ENCODE measurements at regions not wholly inside any gene's neighbourhood (a gene's known extent, or its start where the extent isn't known, plus 50 kb on each side); places are given as distances from the start of the nearest gene placed in this dataset.

DNA sequence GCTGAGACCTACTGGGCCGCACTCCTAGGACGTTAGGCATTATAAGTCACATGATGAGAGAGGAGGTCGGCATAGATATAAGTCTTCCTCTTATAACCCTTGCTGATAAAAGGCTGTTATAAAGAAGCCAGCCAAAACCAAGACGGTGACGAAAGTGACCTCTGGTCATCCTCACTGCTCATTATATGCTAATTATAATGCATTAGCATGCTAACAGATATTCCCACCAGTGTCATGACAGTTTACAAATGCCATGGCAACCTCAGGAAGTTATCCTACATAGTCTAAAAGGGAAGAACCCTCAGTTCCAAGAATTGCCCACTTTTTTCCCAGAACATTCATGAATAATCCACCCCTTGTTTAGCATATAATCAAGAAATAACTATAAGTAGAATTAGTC is 222.4 kb downstream of the TLE1 start:
- Histone ChIP-seq H3K27ac (no peak overlapping the region), H3K27me3 (ENCODE audit: insufficient read depth, low read depth, severe bottlenecking) (no peaks in the 10 kb centered on the region), H3K36me3 (no peaks in the 10 kb centered on the region), H3K9me3 (ENCODE audit: severe bottlenecking) (no peaks in the 10 kb centered on the region), H3K4me3 (ENCODE audit: low read depth, low read length) (no peak overlapping the region)
- TF ChIP-seq, protein P1, sequence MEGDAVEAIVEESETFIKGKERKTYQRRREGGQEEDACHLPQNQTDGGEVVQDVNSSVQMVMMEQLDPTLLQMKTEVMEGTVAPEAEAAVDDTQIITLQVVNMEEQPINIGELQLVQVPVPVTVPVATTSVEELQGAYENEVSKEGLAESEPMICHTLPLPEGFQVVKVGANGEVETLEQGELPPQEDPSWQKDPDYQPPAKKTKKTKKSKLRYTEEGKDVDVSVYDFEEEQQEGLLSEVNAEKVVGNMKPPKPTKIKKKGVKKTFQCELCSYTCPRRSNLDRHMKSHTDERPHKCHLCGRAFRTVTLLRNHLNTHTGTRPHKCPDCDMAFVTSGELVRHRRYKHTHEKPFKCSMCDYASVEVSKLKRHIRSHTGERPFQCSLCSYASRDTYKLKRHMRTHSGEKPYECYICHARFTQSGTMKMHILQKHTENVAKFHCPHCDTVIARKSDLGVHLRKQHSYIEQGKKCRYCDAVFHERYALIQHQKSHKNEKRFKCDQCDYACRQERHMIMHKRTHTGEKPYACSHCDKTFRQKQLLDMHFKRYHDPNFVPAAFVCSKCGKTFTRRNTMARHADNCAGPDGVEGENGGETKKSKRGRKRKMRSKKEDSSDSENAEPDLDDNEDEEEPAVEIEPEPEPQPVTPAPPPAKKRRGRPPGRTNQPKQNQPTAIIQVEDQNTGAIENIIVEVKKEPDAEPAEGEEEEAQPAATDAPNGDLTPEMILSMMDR (IDR thresholded peaks at IDR 0.05; ENCODE audit: low read depth, low read length): no peak
- no peak for DNase-seq

DNA sequence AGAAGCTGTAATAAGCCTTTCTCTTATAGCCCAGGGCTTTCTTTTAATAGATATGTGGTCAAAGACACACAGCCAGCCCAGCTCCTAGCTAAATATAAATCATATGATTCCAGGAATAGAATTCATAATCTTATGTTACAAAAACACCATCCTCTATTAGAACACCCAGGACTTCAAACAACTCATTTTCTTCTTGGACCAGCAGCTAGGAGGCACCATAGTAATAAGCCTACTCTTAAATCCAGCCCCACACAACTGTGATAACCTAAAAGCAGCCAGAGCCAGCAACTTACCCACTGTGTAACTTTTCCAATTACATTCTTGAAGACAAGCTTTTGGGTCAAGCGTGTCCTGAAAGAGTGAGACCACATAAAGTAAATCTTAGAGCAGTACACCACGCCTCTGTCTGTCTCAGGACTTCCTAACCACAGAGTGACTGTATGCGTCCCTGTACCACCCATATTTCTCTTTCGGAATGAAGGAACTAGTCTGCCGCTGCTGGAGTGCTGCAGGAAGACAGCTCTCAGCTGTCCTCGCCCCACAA is 223.8 kb downstream of the TLE1 start:
- Histone ChIP-seq H3K27ac (no peak overlapping the region), H3K27me3 (ENCODE audit: insufficient read depth, low read depth, severe bottlenecking) (no peaks in the 10 kb centered on the region), H3K36me3 (no peaks in the 10 kb centered on the region), H3K4me3 (ENCODE audit: low read depth, low read length) (no peak overlapping the region), H3K9me3 (ENCODE audit: severe bottlenecking) (no peaks in the 10 kb centered on the region)
- no peak for DNase-seq
- TF ChIP-seq, protein P1 (IDR thresholded peaks at IDR 0.05; ENCODE audit: low read depth, low read length): no peak

DNA sequence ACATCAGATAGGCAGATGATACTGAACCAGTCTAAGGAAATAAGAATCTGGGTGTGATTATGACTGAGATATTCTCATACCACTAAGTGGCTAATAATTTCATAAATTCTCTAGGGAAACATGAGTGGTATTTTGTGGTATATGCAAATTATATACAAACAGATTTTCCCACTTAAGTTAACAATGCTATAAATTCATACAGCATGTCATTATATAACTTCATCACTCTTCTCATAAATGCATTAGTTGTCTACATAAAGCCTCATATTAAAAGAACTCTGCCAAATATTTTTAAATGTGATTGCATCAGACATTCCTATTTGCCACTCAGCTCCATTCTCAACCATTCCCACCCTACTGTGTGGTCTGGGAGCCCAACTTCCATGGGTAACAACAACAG is 226.5 kb downstream of the TLE1 start:
- no peak for DNase-seq
- Histone ChIP-seq H3K4me3 (ENCODE audit: low read depth, low read length) (no peak overlapping the region), H3K9me3 (ENCODE audit: severe bottlenecking) (no peaks in the 10 kb centered on the region), H3K27ac (no peak overlapping the region), H3K36me3 (no peaks in the 10 kb centered on the region), H3K27me3 (ENCODE audit: insufficient read depth, low read depth, severe bottlenecking) (no peaks in the 10 kb centered on the region)
- TF ChIP-seq, protein P1 (IDR thresholded peaks at IDR 0.05; ENCODE audit: low read depth, low read length): no peak

DNA sequence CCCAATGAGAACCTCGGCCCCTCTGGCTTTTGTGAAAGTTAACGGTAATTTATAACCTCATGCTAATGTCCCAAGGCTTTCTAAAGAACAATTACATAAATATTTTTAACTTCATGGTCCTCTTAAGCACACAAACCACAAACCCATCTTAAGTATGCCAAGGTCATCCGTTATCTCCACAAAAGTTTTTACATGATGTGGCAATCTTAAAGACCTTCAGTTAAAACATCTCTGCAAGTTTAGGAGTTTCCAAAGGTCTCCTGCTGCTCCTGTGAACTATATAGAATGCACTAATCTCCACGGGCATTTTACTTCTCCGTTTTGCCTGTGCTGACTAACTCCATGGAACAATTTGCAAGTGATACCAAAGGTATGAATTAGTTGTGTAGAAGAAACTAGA is 228.2 kb downstream of the TLE1 start:
- Histone ChIP-seq H3K4me3 (ENCODE audit: low read depth, low read length) (no peak overlapping the region), H3K36me3 (no peaks in the 10 kb centered on the region), H3K27me3 (ENCODE audit: insufficient read depth, low read depth, severe bottlenecking) (no peaks in the 10 kb centered on the region), H3K27ac (no peak overlapping the region), H3K9me3 (ENCODE audit: severe bottlenecking) (no peaks in the 10 kb centered on the region)
- TF ChIP-seq, protein P1 (IDR thresholded peaks at IDR 0.05; ENCODE audit: low read depth, low read length): no peak
- DNase-seq: no peak

DNA sequence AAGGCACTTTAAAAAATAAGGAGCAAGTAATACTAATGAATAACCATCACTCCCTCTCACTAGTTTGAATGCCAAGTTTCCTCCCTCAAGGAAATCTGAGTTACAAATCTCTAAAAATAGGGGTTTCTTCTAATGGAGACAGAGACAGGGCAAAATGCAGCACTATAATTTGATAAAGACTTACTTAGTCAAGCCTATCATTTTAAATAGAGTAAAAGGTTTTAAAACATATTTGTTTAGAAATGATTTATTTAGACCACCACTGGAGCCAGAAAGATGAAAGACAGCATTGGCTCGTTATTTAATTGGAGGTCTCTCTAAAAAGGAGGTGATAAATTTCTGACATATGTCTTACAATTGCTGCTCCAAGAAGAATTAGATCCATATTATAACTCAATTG is 228.7 kb downstream of the TLE1 start:
- no peak for DNase-seq
- no peak overlapping the region for H3K27ac ChIP-seq
- no peak overlapping the region for H3K4me3 ChIP-seq (ENCODE audit: low read depth, low read length)
- TF ChIP-seq, protein P1 (IDR thresholded peaks at IDR 0.05; ENCODE audit: low read depth, low read length): no peak
- H3K9me3 ChIP-seq (ENCODE audit: severe bottlenecking): no peaks in the 10 kb centered on the region
- H3K27me3 ChIP-seq (ENCODE audit: insufficient read depth, low read depth, severe bottlenecking): no peaks in the 10 kb centered on the region
- no peaks in the 10 kb centered on the region for H3K36me3 ChIP-seq

DNA sequence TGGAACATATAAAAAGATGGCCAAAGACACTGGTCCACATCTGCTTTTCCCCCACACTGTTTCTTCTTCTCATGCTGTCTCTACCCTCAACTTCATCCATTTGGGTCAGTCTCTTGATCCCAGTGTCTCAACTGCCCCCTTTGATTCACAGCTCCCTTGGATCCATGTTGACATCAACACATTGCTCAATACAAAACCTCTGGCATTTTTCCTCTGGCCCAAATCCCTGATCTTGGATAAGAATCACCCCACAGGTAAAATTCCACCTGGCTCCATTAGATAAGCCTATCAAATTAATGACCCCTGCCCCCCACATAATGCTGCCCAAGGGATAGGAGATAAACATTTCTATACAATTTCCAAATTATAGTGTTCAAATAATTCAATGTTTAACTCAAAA is 229.8 kb downstream of the TLE1 start:
- no peak overlapping the region for H3K27ac ChIP-seq
- H3K27me3 ChIP-seq (ENCODE audit: insufficient read depth, low read depth, severe bottlenecking): no peaks in the 10 kb centered on the region
- DNase-seq: no peak
- TF ChIP-seq, protein P1 (IDR thresholded peaks at IDR 0.05; ENCODE audit: low read depth, low read length): no peak
- H3K4me3 ChIP-seq (ENCODE audit: low read depth, low read length): no peak overlapping the region
- no peaks in the 10 kb centered on the region for H3K36me3 ChIP-seq
- no peaks in the 10 kb centered on the region for H3K9me3 ChIP-seq (ENCODE audit: severe bottlenecking)

Data from WERI-Rb-1 (cell line).